ENCODE measurements at regions not wholly inside any gene's neighbourhood (a gene's known extent, or its start where the extent isn't known, plus 50 kb on each side); places are given as distances from the start of the nearest gene placed in this dataset.

DNA sequence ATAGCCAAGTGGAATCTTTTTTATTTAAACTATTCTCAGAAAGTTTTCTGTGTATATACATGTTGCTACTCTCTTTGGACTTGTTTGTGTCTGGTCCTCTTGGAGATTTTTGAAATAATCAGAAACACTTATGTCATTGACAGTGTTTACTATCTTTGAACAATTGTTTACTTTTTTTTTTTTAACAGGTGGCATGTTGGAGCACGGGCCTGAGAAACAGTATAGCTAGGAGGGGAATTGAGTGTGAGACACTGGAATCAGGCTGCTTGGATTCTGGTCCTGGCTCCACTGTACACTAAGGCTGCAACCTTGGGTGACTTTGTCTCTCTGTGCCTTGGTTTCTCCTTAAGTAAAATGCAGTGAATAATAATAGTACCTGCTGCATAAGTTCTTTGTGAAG lies 279.6 kb downstream of the PRL start:
- TF ChIP-seq, protein P1, sequence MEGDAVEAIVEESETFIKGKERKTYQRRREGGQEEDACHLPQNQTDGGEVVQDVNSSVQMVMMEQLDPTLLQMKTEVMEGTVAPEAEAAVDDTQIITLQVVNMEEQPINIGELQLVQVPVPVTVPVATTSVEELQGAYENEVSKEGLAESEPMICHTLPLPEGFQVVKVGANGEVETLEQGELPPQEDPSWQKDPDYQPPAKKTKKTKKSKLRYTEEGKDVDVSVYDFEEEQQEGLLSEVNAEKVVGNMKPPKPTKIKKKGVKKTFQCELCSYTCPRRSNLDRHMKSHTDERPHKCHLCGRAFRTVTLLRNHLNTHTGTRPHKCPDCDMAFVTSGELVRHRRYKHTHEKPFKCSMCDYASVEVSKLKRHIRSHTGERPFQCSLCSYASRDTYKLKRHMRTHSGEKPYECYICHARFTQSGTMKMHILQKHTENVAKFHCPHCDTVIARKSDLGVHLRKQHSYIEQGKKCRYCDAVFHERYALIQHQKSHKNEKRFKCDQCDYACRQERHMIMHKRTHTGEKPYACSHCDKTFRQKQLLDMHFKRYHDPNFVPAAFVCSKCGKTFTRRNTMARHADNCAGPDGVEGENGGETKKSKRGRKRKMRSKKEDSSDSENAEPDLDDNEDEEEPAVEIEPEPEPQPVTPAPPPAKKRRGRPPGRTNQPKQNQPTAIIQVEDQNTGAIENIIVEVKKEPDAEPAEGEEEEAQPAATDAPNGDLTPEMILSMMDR (IDR thresholded peaks at IDR 0.05; ENCODE audit: low read depth, low read length, missing input control): no peak
- TF ChIP-seq, protein P2, sequence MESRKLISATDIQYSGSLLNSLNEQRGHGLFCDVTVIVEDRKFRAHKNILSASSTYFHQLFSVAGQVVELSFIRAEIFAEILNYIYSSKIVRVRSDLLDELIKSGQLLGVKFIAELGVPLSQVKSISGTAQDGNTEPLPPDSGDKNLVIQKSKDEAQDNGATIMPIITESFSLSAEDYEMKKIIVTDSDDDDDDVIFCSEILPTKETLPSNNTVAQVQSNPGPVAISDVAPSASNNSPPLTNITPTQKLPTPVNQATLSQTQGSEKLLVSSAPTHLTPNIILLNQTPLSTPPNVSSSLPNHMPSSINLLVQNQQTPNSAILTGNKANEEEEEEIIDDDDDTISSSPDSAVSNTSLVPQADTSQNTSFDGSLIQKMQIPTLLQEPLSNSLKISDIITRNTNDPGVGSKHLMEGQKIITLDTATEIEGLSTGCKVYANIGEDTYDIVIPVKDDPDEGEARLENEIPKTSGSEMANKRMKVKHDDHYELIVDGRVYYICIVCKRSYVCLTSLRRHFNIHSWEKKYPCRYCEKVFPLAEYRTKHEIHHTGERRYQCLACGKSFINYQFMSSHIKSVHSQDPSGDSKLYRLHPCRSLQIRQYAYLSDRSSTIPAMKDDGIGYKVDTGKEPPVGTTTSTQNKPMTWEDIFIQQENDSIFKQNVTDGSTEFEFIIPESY (IDR thresholded peaks at IDR 0.05): no peak
- TF ChIP-seq TAF1 (conservative IDR thresholded peaks at IDR 0.05) (no peak), RXRA (IDR thresholded peaks at IDR 0.05) (no peak), SP1 (IDR thresholded peaks at IDR 0.05) (no peak), GABPA (IDR thresholded peaks at IDR 0.05 in 1 of 2, conservative IDR thresholded peaks at IDR 0.05 in 1 of 2) (no peak)
- TF ChIP-seq, protein P3, sequence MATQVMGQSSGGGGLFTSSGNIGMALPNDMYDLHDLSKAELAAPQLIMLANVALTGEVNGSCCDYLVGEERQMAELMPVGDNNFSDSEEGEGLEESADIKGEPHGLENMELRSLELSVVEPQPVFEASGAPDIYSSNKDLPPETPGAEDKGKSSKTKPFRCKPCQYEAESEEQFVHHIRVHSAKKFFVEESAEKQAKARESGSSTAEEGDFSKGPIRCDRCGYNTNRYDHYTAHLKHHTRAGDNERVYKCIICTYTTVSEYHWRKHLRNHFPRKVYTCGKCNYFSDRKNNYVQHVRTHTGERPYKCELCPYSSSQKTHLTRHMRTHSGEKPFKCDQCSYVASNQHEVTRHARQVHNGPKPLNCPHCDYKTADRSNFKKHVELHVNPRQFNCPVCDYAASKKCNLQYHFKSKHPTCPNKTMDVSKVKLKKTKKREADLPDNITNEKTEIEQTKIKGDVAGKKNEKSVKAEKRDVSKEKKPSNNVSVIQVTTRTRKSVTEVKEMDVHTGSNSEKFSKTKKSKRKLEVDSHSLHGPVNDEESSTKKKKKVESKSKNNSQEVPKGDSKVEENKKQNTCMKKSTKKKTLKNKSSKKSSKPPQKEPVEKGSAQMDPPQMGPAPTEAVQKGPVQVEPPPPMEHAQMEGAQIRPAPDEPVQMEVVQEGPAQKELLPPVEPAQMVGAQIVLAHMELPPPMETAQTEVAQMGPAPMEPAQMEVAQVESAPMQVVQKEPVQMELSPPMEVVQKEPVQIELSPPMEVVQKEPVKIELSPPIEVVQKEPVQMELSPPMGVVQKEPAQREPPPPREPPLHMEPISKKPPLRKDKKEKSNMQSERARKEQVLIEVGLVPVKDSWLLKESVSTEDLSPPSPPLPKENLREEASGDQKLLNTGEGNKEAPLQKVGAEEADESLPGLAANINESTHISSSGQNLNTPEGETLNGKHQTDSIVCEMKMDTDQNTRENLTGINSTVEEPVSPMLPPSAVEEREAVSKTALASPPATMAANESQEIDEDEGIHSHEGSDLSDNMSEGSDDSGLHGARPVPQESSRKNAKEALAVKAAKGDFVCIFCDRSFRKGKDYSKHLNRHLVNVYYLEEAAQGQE (IDR thresholded peaks at IDR 0.05): no peak
